GM21360 (cell line): ENCODE measurements at regions not wholly inside any gene's neighbourhood (a gene's known extent, or its start where the extent isn't known, plus 50 kb on each side); places are given as distances from the start of the nearest gene placed in this dataset.
"Not testable (repeated sequence)": the region's sequence is repeated elsewhere in the genome, so short reads cannot be mapped to it uniquely, and the experiment has no call there.

Source experiments
- ATAC-seq: cut with Tn5 transposase; IDR thresholded peaks from one replicate; pipeline ENCODE4 v1.9.1; 2021; ENCODE audit warnings: mild to moderate bottlenecking, moderate library complexity; ENCODE audit not compliant: unreplicated experiment

GRCh38 chr9:65397763-65398719 lies 113.0 kb upstream of the FOXD4L5 start:
- ATAC-seq, result not testable (repeated sequence)

GRCh38 chr9:65397226-65397625 lies 112.2 kb upstream of the FOXD4L5 start:
- ATAC-seq, result not testable (repeated sequence)

- not testable (repeated sequence) for ATAC-seq
These were observed 111.6 kb upstream of the FOXD4L5 start for GRCh38 chr9:65396601-65397000.

DNA sequence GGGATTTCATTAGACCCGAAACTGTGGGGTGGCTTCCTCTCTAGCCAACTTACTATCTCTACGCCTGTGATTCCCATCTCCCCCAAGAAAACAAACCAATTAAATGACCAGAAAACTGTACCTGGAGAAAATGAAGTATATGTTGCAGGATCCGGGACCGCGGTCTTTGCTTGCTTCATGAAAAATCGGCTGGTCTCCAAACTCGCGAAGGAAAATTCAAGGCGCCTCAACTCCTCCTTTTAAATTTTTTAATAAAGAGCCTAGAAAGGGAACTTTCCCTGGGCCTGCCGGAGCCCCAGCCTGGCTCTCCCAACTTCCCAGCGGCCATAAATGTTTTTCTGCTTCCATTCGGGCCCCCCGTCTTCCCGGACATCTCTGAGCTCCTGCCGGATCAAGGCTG lies 110.8 kb upstream of the FOXD4L5 start:
- ATAC-seq, result not testable (repeated sequence)

DNA sequence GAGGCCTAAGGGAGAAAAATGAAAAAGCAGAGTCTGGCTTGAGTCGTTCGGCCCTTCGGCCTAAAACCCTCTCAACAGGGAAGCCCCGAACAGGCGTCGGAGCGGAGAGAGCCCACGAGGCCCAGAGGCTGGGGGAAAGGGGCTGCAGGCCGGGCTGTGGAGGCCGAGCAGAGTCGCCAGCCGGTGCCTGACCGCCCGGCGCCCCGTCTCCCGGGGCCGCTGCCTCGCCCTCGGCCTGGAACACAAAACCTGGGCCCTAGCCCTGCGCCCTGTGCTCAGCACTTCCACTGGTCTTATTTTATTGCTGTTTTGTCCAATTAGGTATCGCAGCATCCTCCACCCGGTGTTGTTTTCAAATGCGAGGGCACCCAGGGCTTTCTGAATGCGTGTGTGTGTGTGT lies 110.1 kb upstream of the FOXD4L5 start:
- ATAC-seq, result not testable (repeated sequence)

DNA sequence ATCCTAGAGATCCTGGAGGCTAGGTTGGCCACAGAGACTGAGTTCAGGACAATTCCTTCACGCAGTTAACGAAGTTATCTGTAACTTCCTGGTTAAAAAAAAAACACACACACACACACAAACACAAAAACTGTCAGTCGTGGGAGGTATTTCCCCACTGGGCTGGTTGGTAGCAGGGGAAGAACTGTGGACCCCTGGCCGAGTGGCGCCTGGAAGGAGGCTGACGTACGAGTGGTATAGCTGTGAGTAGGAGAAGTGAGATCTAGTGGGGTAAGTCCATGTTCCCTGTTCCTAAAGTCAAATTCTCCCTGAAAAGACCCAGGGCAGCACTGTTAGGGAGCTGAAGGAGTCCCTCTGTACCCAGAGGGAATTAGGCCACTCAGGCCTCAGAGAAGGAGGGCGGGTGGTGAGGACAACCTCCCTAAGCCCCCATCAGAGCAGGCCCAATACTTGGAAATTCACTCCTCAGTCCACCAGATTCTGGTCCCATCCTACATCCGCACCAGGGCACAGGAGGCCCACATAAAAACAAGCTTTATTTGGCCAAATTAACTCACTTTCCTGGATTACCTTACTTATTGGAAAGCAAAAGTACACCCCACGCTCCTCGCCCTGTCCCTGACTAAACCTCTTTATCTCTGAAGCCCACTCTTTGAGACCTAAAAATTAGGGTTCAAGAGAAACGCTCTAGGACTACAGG lies 108.3 kb upstream of the FOXD4L5 start:
- ATAC-seq, result not testable (repeated sequence)

- not testable (repeated sequence) for ATAC-seq
These were observed 107.6 kb upstream of the FOXD4L5 start for GRCh38 chr9:65392611-65393010.

- not testable (repeated sequence) for ATAC-seq
These were observed 104.7 kb upstream of the FOXD4L5 start for GRCh38 chr9:65389710-65390109.

DNA sequence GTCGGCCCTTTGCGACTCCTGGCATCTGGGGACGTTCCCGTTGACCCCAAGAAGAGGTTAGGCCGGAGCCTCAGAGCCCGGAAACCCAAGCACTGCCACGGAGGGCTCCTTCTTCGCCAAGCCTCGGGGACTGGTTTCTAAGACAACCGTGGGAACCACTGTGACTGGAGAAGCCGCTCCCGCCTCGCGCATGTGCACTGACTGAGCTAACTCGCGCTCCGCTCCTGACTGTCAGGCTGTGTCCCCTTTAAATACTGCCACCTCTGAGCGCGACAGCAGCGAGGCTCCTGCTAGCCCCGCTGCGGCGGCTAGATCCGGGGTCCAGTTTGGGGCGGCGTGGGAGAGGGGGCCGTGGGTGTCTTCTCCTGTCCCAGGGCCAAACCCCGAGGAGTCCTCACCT lies 104.2 kb upstream of the FOXD4L5 start:
- not testable (repeated sequence) for ATAC-seq

GRCh38 chr9:65386699-65387098 lies 101.7 kb upstream of the FOXD4L5 start:
- peak; percentile 64 for ATAC-seq

GRCh38 chr9:65386191-65386590 lies 101.2 kb upstream of the FOXD4L5 start:
- not testable (repeated sequence) for ATAC-seq

DNA sequence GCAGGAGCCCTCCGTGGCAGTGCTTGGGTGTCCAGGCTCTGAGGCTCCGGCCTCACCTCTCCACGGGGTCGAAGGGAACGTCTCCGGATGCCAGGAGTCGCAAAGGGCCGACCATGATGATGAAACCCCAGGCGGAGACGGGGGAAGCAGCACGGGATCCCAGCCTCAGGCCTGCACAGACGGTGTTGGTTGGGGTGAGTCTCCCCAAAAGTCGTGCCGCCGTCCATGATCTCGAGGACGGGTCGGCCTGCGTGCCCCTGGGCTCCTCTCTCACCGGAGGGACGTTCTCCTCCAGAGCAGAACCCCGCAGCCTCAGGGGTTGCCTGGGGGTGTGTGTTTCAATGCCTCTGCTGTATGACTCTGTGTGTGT lies 100.6 kb upstream of the FOXD4L5 start:
- not testable (repeated sequence) for ATAC-seq

DNA sequence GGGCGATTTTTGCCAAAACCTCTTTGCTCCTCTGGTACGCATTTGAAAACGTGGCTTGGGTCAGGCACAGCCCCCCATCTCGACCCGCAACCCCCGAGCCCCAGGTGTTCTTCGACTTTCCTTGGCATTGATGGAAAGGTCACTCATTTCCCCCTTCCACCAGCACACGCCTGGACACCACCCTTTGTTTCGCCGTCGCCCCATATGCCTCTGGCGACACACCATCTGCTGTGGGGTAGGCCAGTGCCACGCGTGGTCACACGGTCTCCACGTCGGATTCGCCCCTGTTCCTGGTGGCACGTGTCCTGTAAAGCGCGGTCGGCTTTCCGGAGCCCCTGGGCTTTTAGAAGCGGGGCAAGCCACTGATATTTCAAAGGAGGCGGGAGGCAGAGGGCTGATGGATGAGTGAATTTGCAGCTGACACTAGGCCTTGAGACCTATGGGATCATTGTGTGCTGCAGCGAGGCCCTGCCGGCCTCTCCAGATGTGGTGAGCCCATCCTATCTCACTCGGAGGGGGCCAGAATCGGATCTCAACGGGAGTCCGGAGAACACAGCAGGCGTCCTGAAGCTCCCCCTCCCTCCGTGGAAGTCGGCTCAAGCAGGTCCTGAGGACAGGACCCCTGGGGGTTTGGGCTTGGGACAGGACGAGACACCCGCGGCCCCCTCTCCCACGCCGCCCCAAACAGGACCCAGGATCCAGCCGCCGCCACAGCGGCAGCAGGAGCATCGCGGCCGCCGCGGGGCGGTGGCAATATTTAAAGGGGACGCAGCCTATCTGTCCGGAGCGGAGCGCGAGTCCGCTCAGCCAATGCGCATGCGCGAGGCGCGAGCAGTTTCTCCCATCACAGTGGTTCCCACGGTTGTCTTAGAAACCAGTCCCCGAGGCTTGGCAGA lies 100.0 kb upstream of the FOXD4L5 start:
- not testable (repeated sequence) for ATAC-seq

GRCh38 chr9:65384066-65384465 lies 99.1 kb upstream of the FOXD4L5 start:
- ATAC-seq, result not testable (repeated sequence)

GRCh38 chr9:65383646-65384045 lies 98.6 kb upstream of the FOXD4L5 start:
- not testable (repeated sequence) for ATAC-seq

DNA sequence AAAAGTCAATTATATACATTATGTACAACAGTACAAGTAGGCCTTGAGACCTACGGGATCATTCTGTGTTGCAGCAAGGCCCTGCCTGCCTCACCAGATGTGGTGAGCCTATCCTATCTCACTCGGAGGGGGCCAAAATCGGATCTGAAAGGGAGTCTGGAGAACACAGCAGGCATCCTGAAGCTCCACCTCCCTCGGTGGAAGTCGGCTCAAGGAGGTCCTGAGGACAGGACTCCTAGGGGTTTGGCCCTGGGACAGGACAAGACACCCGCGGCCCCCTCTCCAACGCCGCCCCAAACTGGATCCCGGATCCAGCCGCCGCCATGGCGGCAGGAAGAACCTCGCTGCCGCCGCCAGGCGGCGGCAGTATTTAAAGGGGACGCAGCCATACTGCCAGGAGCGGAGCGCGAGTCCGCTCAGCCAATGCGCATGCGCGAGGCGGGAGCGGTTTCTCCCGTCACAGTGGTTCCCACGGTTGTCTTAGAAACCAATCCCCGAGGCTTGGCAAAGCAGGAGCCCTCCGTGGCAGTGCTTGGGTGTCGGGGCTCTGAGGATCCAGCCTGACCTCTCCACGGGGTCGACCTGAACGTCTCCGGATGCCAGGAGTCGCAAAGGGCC lies 97.8 kb upstream of the FOXD4L5 start:
- not testable (repeated sequence) for ATAC-seq
